GM23338 (cell line): ENCODE measurements at regions not wholly inside any gene's neighbourhood (a gene's known extent, or its start where the extent isn't known, plus 50 kb on each side); places are given as distances from the start of the nearest gene placed in this dataset.

Source experiments
- ATAC-seq: fragments of 200-7000 bp; cut with Tn5 transposase; 3 replicates; pipeline ENCODE4 v1.9.1; 2020
- DNase-seq: peaks from one replicate; pipeline ENCODE4 v3.0.0-alpha.2; 2015; ENCODE audit warnings: low spot score
- H2AFZ ChIP-seq: fragments of 200-600 bp; sonication (generic); 2 replicates; pipeline ENCODE4 v1.8.0; 2016; ENCODE audit warnings: antibody characterized with exemption, mild to moderate bottlenecking, moderate library complexity
- H3F3A ChIP-seq: fragments of 200-600 bp; sonication (generic); replicated peaks from 2 replicates; pipeline ENCODE4 v1.8.0; 2017; ENCODE audit warnings: antibody characterized with exemption, mixed run types, low read depth
- H3K27ac ChIP-seq: fragments of 200-600 bp; sonication (generic); 2 replicates; pipeline ENCODE4 v1.6.1; 2016; ENCODE audit warnings: low read depth
- H3K27me3 ChIP-seq: fragments of 200-600 bp; sonication (generic); 2 replicates; pipeline ENCODE4 v1.8.0; 2016; ENCODE audit warnings: mild to moderate bottlenecking, mixed run types, moderate library complexity; ENCODE audit not compliant: insufficient read depth
- H3K36me3 ChIP-seq: fragments of 200-600 bp; sonication (generic); 2 replicates; pipeline ENCODE4 v1.8.0; 2016; ENCODE audit warnings: mild to moderate bottlenecking; ENCODE audit not compliant: insufficient read depth
- H3K4me1 ChIP-seq: fragments of 200-600 bp; sonication (generic); 2 replicates; pipeline ENCODE4 v1.8.0; 2016; ENCODE audit warnings: mild to moderate bottlenecking, moderate library complexity; ENCODE audit not compliant: insufficient read depth
- H3K4me2 ChIP-seq: fragments of 200-600 bp; sonication (generic); 2 replicates; pipeline ENCODE4 v1.7.1; 2017; ENCODE audit warnings: mixed run types
- H3K4me3 ChIP-seq: fragments of 200-600 bp; sonication (generic); 2 replicates; pipeline ENCODE4 v1.6.1; 2016; ENCODE audit warnings: mixed run types
- H3K79me2 ChIP-seq: fragments of 200-600 bp; sonication (generic); replicated peaks from 2 replicates; pipeline ENCODE4 v1.8.0; 2017; ENCODE audit warnings: mild to moderate bottlenecking; ENCODE audit not compliant: insufficient read depth
- H3K9me2 ChIP-seq: fragments of 200-600 bp; sonication (generic); 2 replicates; pipeline ENCODE4 v1.8.0; 2017; ENCODE audit not compliant: insufficient read depth
- H4K20me1 ChIP-seq: fragments of 200-600 bp; sonication (generic); replicated peaks from 2 replicates; pipeline ENCODE4 v1.8.0; 2017; ENCODE audit warnings: mild to moderate bottlenecking; ENCODE audit not compliant: insufficient read depth
- H3K27ac Mint-ChIP-seq: 2 replicates; pipeline ENCODE4 v1.8.0; 2020; ENCODE audit warnings: inconsistent platforms, mild to moderate bottlenecking, moderate library complexity, mixed read lengths
- H3K27me3 Mint-ChIP-seq: 3 replicates; pipeline ENCODE4 v1.8.0; 2022; ENCODE audit warnings: low read depth, mild to moderate bottlenecking, moderate library complexity, mixed read lengths, inconsistent platforms; ENCODE audit not compliant: insufficient read depth, poor library complexity
- H3K36me3 Mint-ChIP-seq: 3 replicates; pipeline ENCODE4 v1.8.0; 2021; ENCODE audit warnings: low read depth, mild to moderate bottlenecking, inconsistent platforms, moderate library complexity, mixed read lengths
- H3K4me1 Mint-ChIP-seq: 3 replicates; pipeline ENCODE4 v1.8.0; 2020; ENCODE audit warnings: mild to moderate bottlenecking, inconsistent platforms, mixed read lengths
- H3K4me3 Mint-ChIP-seq: 3 replicates; pipeline ENCODE4 v1.8.0; 2021; ENCODE audit warnings: moderate library complexity, mild to moderate bottlenecking, inconsistent platforms, mixed read lengths
- H3K9me3 Mint-ChIP-seq: 3 replicates; pipeline ENCODE4 v1.8.0; 2020; ENCODE audit warnings: moderate library complexity, mild to moderate bottlenecking, inconsistent platforms, mixed read lengths
- CREB1 ChIP-seq: fragments of 250-450 bp; sonication (Bioruptor Pico); IDR thresholded peaks from 2 replicates; pipeline ENCODE4 v1.5.0; 2020; ENCODE audit warnings: low read depth, mild to moderate bottlenecking, moderate library complexity
- CTCF ChIP-seq, 2 experiments: fragments of 200-600 bp in 1 of 2; sonication (generic) in 1 of 2; conservative IDR thresholded peaks; 2 replicates each; pipeline versions ENCODE4 v1.5.1 to v1.6.1; 2016 to 2017; ENCODE audit warnings: antibody characterized with exemption in 2 of 2, low read depth in 2 of 2, mild to moderate bottlenecking in 2 of 2, moderate library complexity in 1 of 2
- ETS1 ChIP-seq: IDR thresholded peaks from 2 replicates; pipeline ENCODE4 v1.6.1; 2016; ENCODE audit warnings: antibody characterized with exemption
- EZH2 ChIP-seq: fragments of 200-600 bp; sonication (generic); IDR thresholded peaks from one replicate; pipeline ENCODE4 v1.8.0; 2017; ENCODE audit warnings: antibody characterized with exemption, mild to moderate bottlenecking, low read depth; ENCODE audit not compliant: unreplicated experiment
- EZH2phosphoT487 ChIP-seq: fragments of 200-600 bp; sonication (generic); IDR thresholded peaks from one replicate; pipeline ENCODE4 v1.8.1; 2018; ENCODE audit warnings: antibody characterized with exemption; ENCODE audit not compliant: unreplicated experiment
- JUNB ChIP-seq: IDR thresholded peaks from one replicate; pipeline ENCODE4 v1.6.1; 2016; ENCODE audit warnings: antibody characterized with exemption; ENCODE audit not compliant: unreplicated experiment
- NANOG ChIP-seq: IDR thresholded peaks from 2 replicates; pipeline ENCODE4 v1.6.1; 2016; ENCODE audit warnings: antibody characterized with exemption, borderline replicate concordance
- POLR2AphosphoS5 ChIP-seq: IDR thresholded peaks from 2 replicates; pipeline ENCODE4 v1.6.1; 2016; ENCODE audit warnings: antibody characterized with exemption, low read depth
- REST ChIP-seq: IDR thresholded peaks from one replicate; pipeline ENCODE4 v1.6.1; 2018; ENCODE audit warnings: antibody characterized with exemption; ENCODE audit not compliant: unreplicated experiment
- STAT1 ChIP-seq: IDR thresholded peaks from one replicate; pipeline ENCODE4 v1.6.1; 2016; ENCODE audit warnings: antibody characterized with exemption; ENCODE audit not compliant: unreplicated experiment
- ZNF114 ChIP-seq: fragments of 250-450 bp; sonication (Bioruptor Pico); IDR thresholded peaks from 2 replicates; pipeline ENCODE4 v1.5.0; 2020; ENCODE audit warnings: mild to moderate bottlenecking, moderate library complexity
- ZNF331 ChIP-seq: fragments of 250-450 bp; sonication (Bioruptor Pico); IDR thresholded peaks from 2 replicates; pipeline ENCODE4 v1.5.0; 2020; ENCODE audit warnings: low read depth, mild to moderate bottlenecking, moderate library complexity
- ZNF462 ChIP-seq: fragments of 250-450 bp; sonication (Bioruptor Pico); IDR thresholded peaks from 2 replicates; pipeline ENCODE4 v1.5.0; 2020; ENCODE audit warnings: mild to moderate bottlenecking, moderate library complexity

- no peak overlapping the region for H3K27ac ChIP-seq
- no peaks in the 10 kb centered on the region for H3F3A ChIP-seq
- Mint-ChIP-seq H3K27me3 (peaks cover 58% of the 10 kb centered on the region), H3K4me3 (peak overlapping the region; percentile 78), H3K4me1 (peaks cover 8% of the 10 kb centered on the region), H3K9me3 (no peaks in the 10 kb centered on the region; the same call in 2 of the 3 replicates), H3K36me3 (no peaks in the 10 kb centered on the region; the same call in 2 of the 3 replicates), H3K27ac (no peak overlapping the region)
- H2AFZ ChIP-seq: peak overlapping the region; percentile 88
- peak; percentile 72 for DNase-seq
- H3K9me2 ChIP-seq: no peaks in the 10 kb centered on the region
- peaks cover 96% of the 10 kb centered on the region for H3K27me3 ChIP-seq
- no peaks in the 10 kb centered on the region for H3K4me1 ChIP-seq
- ATAC-seq: peak; percentile 62
- H3K79me2 ChIP-seq: no peaks in the 10 kb centered on the region
- H3K4me2 ChIP-seq: peak overlapping the region; percentile 86
- TF ChIP-seq NANOG: no peak
- no peak for TF ChIP-seq CTCF (conservative IDR thresholded peaks at IDR 0.05; ENCODE audit: low read depth in 2 of 2)
- no peak for TF ChIP-seq ZNF114 (CRISPR knock-in tag)
- TF ChIP-seq JUNB: no peak
- no peak for TF ChIP-seq ETS1
- peak; percentile 48; the same call in 1 of the 2 replicates for TF ChIP-seq CREB1
- TF ChIP-seq POLR2AphosphoS5: no peak
- TF ChIP-seq EZH2phosphoT487: no peak
- TF ChIP-seq EZH2: peak; percentile 50
- no peak for TF ChIP-seq STAT1
- no peak for TF ChIP-seq REST
- no peak for TF ChIP-seq ZNF331 (CRISPR knock-in tag)
- TF ChIP-seq ZNF462 (CRISPR knock-in tag): no peak
- H3K36me3 ChIP-seq: no peaks in the 10 kb centered on the region
- H3K4me3 ChIP-seq: peak overlapping the region; percentile 70
- peaks cover 4% of the 10 kb centered on the region for H4K20me1 ChIP-seq
These were observed 57.1 kb upstream of the PCGF5 start for GRCh38 chr10:91163269-91163868.
